NCI-H1105 treated with DMSO at 0.1 percent for 48 hours (cell line): ENCODE measurements at regions not wholly inside any gene's neighbourhood (a gene's known extent, or its start where the extent isn't known, plus 50 kb on each side); places are given as distances from the start of the nearest gene placed in this dataset.
"Not testable (repeated sequence)": the region's sequence is repeated elsewhere in the genome, so short reads cannot be mapped to it uniquely, and the experiment has no call there.

Experiments
- DNase-seq: peaks from one replicate; lab custom pipeline; 2025; lab: John Stamatoyannopoulos, UW

GRCh38 chr11:130550984-130551383 lies 102.5 kb downstream of the ADAMTS15 start:
- no peak for DNase-seq

DNA sequence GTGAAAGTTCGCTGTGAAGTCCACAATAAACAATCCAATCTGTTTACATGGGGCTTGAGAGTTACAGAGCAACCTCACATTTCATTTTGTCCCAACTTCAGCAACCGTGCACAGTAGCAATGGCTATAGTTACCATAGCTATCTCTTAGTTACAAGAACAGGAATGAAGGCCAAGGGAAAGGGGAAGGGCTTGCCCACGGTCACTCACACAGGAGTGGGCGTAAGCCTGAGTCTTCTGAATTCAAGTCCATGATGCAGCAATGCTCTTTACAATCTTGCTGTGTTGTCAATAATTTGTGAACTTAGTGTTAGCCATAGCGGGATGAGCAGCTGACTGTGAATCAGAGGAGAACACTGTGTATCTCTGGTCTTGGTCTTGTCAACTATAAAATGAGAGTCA lies 102.9 kb downstream of the ADAMTS15 start:
- no peak for DNase-seq

DNA sequence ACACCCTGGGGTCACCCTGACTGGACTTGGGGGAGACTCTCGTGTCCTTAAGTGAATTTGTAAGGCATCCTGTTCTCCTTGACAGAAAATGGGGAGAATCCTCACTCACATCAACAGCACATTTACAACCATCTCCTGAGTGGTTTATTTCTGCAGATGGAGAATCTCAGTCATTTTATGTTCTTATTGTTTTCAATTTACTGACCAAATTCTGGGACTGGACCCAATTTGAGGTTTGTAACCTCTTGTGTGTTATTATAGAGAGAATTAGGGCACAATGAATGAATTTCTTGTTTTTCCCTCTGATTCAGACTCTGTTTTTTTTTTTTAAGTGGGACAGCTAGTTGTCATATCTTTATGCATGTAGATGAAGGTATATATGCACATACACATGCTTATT lies 104.9 kb downstream of the ADAMTS15 start:
- no peak for DNase-seq

GRCh38 chr11:130554241-130555055 lies 106.0 kb downstream of the ADAMTS15 start:
- DNase-seq: no peak

GRCh38 chr11:130555251-130555841 lies 106.9 kb downstream of the ADAMTS15 start:
- DNase-seq: no peak

DNA sequence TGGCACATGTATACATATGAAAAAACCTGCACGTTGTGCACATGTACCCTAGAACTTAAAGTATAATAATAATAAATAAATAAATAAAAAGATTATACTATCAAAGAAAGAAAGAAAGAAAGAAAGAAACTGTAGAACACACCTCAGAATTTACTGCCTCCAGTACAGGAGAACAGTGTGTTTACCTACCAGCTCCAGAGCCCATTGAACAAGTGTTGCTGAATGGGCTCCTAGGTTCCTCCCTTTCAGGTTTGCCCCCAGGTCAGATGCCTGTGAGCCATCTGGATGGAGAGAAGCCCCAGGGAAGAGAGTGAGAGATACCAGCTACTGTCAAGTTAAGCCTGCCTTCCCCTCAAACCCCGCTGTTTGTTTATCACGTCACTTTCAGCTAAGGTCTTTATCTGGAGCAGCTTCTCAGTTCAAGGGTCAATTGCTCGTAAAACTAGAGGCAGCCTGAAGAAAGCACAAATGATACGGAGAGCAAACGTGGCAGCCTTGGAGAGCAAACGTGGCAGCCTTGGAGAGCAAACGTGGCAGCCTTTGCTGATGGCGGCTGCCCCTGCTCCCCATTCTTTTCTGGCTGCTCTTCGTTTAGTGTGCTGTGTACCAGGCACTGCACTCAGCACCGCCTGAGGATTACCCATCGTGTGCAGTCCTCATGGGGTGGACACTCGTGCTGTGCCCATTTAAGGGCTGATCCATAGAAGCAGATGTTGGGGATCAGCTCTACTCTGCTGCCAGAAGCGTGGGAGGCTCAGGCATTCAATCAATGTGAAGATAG lies 111.7 kb downstream of the ADAMTS15 start:
- DNase-seq: no peak

DNA sequence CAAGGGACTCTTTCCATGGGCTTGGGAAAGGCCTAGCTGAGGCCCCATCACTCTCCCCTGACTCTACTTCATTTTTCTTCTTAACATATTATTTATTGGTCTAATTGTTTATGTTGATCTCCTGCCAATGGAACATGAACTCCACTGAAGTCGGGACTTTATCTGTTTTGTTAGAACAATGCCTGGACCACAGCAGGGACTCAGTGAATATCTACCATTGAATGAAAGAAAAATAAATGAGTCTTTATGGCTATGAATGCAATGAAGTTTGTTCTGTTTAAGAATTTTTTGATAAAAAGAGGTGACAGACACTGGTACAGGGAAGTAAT lies 112.3 kb downstream of the ADAMTS15 start:
- DNase-seq: no peak

GRCh38 chr11:130561441-130561881 lies 113.0 kb downstream of the ADAMTS15 start:
- no peak for DNase-seq

GRCh38 chr11:130562549-130562948 lies 114.1 kb downstream of the ADAMTS15 start:
- no peak for DNase-seq

DNA sequence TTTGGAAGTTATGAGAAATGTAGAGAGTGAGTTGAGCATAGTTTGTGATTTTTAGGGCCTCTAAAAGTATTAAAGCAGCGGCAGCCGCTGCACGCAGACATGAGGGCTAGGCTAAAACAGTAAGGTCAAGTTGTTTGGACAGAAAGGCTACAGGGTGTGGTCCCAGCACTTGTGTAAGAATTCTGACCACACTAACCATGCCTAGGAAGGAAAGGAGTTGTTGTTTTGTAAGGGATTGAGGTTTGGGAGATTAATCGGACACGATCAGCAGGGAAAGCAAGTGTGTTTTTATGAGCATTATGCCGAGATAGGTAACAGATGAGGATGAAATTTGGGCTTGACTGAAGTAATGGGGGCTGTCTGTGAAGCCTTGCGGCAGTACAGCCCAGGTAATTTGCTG lies 117.9 kb downstream of the ADAMTS15 start:
- DNase-seq: not testable (repeated sequence)

DNA sequence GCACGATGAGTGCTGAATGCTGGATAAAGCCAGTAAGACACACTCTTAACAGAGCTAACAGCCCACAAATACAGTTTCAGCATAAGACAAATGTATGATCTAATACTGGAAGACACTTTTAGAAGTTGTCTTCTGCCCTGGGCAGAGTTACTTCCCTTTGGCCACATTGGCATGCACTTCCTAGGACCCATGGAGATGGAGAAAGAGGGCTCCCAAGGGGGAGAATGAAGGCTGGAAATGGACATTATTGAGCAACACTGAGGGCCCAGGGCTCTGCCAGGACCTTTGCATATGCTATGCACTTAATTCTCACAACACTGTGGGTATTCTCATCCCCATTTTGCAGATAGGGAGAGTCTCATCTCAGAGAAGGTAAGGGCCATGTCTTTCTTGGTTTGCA lies 123.1 kb downstream of the ADAMTS15 start:
- no peak for DNase-seq

- DNase-seq: no peak
Measured at GRCh38 chr11:130571947-130572584, 123.6 kb downstream of the ADAMTS15 start.

- no peak for DNase-seq
Measured at GRCh38 chr11:130573767-130574166, 125.3 kb downstream of the ADAMTS15 start.

GRCh38 chr11:130574740-130575139 lies 126.3 kb downstream of the ADAMTS15 start:
- DNase-seq: no peak

DNA sequence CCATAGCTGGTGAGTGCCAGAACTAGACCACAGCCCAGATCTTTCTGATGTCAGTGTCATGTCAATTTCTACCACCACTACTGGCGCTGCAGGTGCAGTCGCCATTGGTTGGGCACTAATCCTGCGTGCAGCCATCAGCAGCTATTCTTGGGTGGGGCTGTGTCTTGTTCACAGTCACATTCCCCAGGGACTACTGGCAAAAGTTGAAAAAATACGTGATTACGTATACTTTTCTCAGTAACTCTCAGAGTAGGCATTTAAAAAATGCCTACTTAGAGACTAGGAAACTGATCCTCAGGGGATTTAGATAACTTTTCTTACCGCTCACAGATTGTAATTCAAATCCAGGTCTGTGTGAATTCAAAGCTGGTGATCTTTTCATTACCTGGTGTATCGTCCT lies 127.7 kb downstream of the ADAMTS15 start:
- no peak for DNase-seq

GRCh38 chr11:130578738-130579368 lies 130.4 kb downstream of the ADAMTS15 start:
- no peak for DNase-seq

GRCh38 chr11:130580372-130580771 lies 131.9 kb downstream of the ADAMTS15 start:
- no peak for DNase-seq

GRCh38 chr11:130580891-130581492 lies 132.5 kb downstream of the ADAMTS15 start:
- no peak for DNase-seq

DNA sequence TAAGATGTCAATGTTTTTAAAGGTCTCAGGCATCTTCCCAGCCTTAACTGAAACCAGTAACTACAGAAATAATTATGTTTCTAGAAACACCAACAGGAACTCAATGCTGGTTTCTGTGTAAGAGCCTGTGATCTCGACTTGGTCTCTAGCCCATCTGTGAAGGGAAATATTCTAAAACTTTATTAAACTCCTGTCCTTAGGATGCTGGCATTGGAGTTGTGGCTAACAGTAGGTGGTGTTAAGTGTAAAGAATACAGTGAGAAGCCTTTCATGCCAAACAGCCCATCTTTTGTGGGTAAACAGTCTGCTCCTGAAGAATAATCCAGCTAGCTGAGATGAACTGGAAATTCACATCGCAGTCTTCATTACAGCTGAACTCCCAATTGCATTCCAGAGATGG lies 133.2 kb downstream of the ADAMTS15 start:
- no peak for DNase-seq

DNA sequence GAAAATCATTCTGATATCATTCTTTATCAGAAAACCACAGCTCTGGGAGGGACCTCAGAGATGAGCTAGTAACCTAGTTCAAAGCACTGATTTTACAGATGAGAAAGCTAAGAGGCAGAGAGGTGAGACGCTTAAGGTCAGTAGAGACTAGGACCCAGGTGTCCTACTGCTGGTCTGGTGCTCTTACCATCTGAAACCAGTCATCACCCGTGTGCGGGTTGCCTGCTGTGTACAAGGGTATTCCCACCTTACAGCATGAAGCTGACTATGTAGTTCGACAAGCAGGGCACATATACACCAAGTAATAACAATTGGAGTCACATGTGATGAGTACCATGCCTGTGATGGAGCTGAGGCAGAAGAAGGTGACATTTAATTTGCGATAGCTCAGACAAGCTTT lies 133.7 kb downstream of the ADAMTS15 start:
- DNase-seq: no peak

- DNase-seq: no peak
Measured at GRCh38 chr11:130582981-130583380, 134.5 kb downstream of the ADAMTS15 start.

GRCh38 chr11:130583801-130584211 lies 135.4 kb downstream of the ADAMTS15 start:
- DNase-seq: no peak
